ENCODE measurements at regions not wholly inside any gene's neighbourhood (a gene's known extent, or its start where the extent isn't known, plus 50 kb on each side); places are given as distances from the start of the nearest gene placed in this dataset.

DNA sequence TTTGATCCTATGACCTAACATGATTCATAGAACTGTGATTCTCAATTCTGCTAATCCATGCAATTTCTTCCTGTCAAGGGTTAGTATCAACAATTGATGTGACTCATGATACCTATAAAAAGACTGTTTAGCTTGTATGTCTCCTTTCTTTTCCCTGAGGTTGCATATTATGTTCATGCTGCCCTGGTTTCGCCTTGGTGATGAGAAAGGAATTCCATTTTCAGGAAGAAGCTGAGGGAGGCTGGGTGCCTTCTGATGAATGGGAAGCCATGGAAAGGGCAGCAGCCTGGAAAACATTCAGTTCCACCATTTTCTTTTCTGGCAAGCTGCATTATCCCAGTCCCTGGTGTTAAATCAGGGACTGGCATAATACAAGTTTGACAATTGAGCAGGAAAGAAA is 976.5 kb downstream of the RPA4 start:
- no peak for TF ChIP-seq EZH2 (IDR thresholded peaks at IDR 0.05; ENCODE audit: borderline replicate concordance, low read length)
- TF ChIP-seq, protein P1, sequence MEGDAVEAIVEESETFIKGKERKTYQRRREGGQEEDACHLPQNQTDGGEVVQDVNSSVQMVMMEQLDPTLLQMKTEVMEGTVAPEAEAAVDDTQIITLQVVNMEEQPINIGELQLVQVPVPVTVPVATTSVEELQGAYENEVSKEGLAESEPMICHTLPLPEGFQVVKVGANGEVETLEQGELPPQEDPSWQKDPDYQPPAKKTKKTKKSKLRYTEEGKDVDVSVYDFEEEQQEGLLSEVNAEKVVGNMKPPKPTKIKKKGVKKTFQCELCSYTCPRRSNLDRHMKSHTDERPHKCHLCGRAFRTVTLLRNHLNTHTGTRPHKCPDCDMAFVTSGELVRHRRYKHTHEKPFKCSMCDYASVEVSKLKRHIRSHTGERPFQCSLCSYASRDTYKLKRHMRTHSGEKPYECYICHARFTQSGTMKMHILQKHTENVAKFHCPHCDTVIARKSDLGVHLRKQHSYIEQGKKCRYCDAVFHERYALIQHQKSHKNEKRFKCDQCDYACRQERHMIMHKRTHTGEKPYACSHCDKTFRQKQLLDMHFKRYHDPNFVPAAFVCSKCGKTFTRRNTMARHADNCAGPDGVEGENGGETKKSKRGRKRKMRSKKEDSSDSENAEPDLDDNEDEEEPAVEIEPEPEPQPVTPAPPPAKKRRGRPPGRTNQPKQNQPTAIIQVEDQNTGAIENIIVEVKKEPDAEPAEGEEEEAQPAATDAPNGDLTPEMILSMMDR (IDR thresholded peaks at IDR 0.05; ENCODE audit: low read length): no peak
- Histone ChIP-seq H3K36me3 (ENCODE audit: insufficient read depth, low read length) (no peaks in the 10 kb centered on the region), H3K27ac (ENCODE audit: low read depth, low read length, poor library complexity, severe bottlenecking) (no peak overlapping the region), H3K4me3 (ENCODE audit: low read depth, low read length, poor library complexity, severe bottlenecking) (no peak overlapping the region), H3K9me2 (ENCODE audit: low read depth, low read length) (no peaks in the 10 kb centered on the region), H3K4me1 (ENCODE audit: insufficient read depth, low read length, severe bottlenecking) (no peaks in the 10 kb centered on the region), H2AFZ (ENCODE audit: low read length) (no peak overlapping the region), H3K27me3 (ENCODE audit: insufficient read depth, low read length) (no peaks in the 10 kb centered on the region), H3K9me3 (ENCODE audit: low read length) (no peaks in the 10 kb centered on the region), H3K9ac (ENCODE audit: low read length) (no peak overlapping the region), H3K79me2 (ENCODE audit: insufficient read depth, low read length) (no peaks in the 10 kb centered on the region), H3K4me2 (ENCODE audit: low read length) (no peak overlapping the region), H4K20me1 (ENCODE audit: insufficient read depth, low read length) (no peaks in the 10 kb centered on the region), H3F3A (ENCODE audit: insufficient read depth, low read length) (no peaks in the 10 kb centered on the region)

DNA sequence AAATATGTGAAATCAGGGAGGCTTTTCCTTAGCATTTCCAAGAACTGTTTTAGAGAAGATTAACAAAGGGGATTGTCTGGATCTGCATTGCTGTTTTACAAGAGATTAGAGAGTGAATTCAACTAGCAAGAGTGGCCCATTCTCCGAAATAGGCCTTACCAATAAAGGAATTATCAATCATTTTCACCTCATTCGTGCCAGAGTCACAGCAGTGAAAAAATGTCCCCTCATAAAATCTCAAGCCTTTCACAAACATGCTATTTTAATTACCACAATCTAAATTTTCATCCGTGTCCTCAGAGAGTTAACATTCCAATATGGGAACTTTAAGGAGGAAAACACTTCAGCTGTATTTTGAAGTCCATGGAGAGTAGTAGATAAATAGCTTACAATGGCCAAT is 979.6 kb downstream of the RPA4 start:
- no peaks in the 10 kb centered on the region for H3K79me2 ChIP-seq (ENCODE audit: insufficient read depth, low read length)
- no peak overlapping the region for H2AFZ ChIP-seq (ENCODE audit: low read length)
- H3K27me3 ChIP-seq (ENCODE audit: insufficient read depth, low read length): no peaks in the 10 kb centered on the region
- H3K9ac ChIP-seq (ENCODE audit: low read length): no peak overlapping the region
- H3K4me3 ChIP-seq (ENCODE audit: low read depth, low read length, poor library complexity, severe bottlenecking): no peak overlapping the region
- no peak overlapping the region for H3K4me2 ChIP-seq (ENCODE audit: low read length)
- no peak overlapping the region for H3K27ac ChIP-seq (ENCODE audit: low read depth, low read length, poor library complexity, severe bottlenecking)
- no peaks in the 10 kb centered on the region for H3K36me3 ChIP-seq (ENCODE audit: insufficient read depth, low read length)
- no peaks in the 10 kb centered on the region for H3K4me1 ChIP-seq (ENCODE audit: insufficient read depth, low read length, severe bottlenecking)
- H3K9me3 ChIP-seq (ENCODE audit: low read length): no peaks in the 10 kb centered on the region
- no peaks in the 10 kb centered on the region for H3K9me2 ChIP-seq (ENCODE audit: low read depth, low read length)
- H4K20me1 ChIP-seq (ENCODE audit: insufficient read depth, low read length): no peaks in the 10 kb centered on the region
- TF ChIP-seq, protein P1 (IDR thresholded peaks at IDR 0.05; ENCODE audit: low read length): no peak
- no peak for TF ChIP-seq EZH2 (IDR thresholded peaks at IDR 0.05; ENCODE audit: borderline replicate concordance, low read length)
- H3F3A ChIP-seq (ENCODE audit: insufficient read depth, low read length): no peaks in the 10 kb centered on the region

DNA sequence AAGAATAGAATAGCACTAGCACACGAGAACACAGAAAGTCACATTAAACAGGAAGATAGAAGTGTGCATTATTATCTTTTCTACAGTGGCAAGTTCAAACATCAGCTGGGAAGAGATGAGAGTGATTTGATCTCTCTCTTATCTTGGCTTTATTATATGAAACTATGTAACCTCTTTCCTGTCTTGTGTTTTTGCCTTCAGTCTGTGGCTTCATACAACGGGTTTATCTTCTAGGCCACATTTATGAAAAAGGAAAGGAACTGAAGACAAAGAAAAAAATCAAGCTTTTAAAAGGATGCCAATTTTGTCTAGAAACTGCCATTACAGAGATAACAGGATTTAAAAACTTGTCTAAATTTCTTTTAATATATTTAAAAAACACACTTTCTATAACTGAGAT is 983.6 kb downstream of the RPA4 start:
- Histone ChIP-seq H3K27me3 (ENCODE audit: insufficient read depth, low read length) (no peaks in the 10 kb centered on the region), H3K9me2 (ENCODE audit: low read depth, low read length) (no peaks in the 10 kb centered on the region), H3K9ac (ENCODE audit: low read length) (no peak overlapping the region), H3K9me3 (ENCODE audit: low read length) (no peaks in the 10 kb centered on the region), H3F3A (ENCODE audit: insufficient read depth, low read length) (no peaks in the 10 kb centered on the region), H3K27ac (ENCODE audit: low read depth, low read length, poor library complexity, severe bottlenecking) (no peak overlapping the region), H4K20me1 (ENCODE audit: insufficient read depth, low read length) (no peaks in the 10 kb centered on the region), H3K4me2 (ENCODE audit: low read length) (no peak overlapping the region), H2AFZ (ENCODE audit: low read length) (no peak overlapping the region), H3K79me2 (ENCODE audit: insufficient read depth, low read length) (no peaks in the 10 kb centered on the region), H3K4me1 (ENCODE audit: insufficient read depth, low read length, severe bottlenecking) (no peaks in the 10 kb centered on the region), H3K36me3 (ENCODE audit: insufficient read depth, low read length) (no peaks in the 10 kb centered on the region), H3K4me3 (ENCODE audit: low read depth, low read length, poor library complexity, severe bottlenecking) (no peak overlapping the region)
- TF ChIP-seq, protein P1 (IDR thresholded peaks at IDR 0.05; ENCODE audit: low read length): no peak
- TF ChIP-seq EZH2 (IDR thresholded peaks at IDR 0.05; ENCODE audit: borderline replicate concordance, low read length): no peak
